HUES6 (cell line): ENCODE measurements at regions not wholly inside any gene's neighbourhood (a gene's known extent, or its start where the extent isn't known, plus 50 kb on each side); places are given as distances from the start of the nearest gene placed in this dataset.
"Not testable (repeated sequence)": the region's sequence is repeated elsewhere in the genome, so short reads cannot be mapped to it uniquely, and the experiment has no call there.

ENCODE experiments used
- H3K27ac ChIP-seq: 2 replicates; pipeline ENCODE4 v1.7.0; 2013; ENCODE audit warnings: low read depth, mild to moderate bottlenecking, low read length, inconsistent platforms
- H3K27me3 ChIP-seq: 2 replicates; pipeline ENCODE4 v1.6.1; 2013; ENCODE audit warnings: low read length; ENCODE audit not compliant: control insufficient read depth, insufficient read depth
- H3K36me3 ChIP-seq: 2 replicates; pipeline ENCODE4 v1.6.1; 2013; ENCODE audit warnings: low read length; ENCODE audit not compliant: control insufficient read depth, insufficient read depth
- H3K4me1 ChIP-seq: 2 replicates; pipeline ENCODE4 v1.6.1; 2013; ENCODE audit warnings: low read length; ENCODE audit not compliant: control insufficient read depth, insufficient read depth
- H3K4me3 ChIP-seq: 2 replicates; pipeline ENCODE4 v1.5.1; 2013; ENCODE audit warnings: low read depth, low read length
- H3K9ac ChIP-seq: one replicate; pipeline ENCODE4 v1.6.1; 2013; ENCODE audit warnings: mild to moderate bottlenecking, low read length
- H3K9me3 ChIP-seq: 2 replicates; pipeline ENCODE4 v1.6.1; 2013; ENCODE audit warnings: low read depth, low read length; ENCODE audit not compliant: control insufficient read depth, insufficient read depth

DNA sequence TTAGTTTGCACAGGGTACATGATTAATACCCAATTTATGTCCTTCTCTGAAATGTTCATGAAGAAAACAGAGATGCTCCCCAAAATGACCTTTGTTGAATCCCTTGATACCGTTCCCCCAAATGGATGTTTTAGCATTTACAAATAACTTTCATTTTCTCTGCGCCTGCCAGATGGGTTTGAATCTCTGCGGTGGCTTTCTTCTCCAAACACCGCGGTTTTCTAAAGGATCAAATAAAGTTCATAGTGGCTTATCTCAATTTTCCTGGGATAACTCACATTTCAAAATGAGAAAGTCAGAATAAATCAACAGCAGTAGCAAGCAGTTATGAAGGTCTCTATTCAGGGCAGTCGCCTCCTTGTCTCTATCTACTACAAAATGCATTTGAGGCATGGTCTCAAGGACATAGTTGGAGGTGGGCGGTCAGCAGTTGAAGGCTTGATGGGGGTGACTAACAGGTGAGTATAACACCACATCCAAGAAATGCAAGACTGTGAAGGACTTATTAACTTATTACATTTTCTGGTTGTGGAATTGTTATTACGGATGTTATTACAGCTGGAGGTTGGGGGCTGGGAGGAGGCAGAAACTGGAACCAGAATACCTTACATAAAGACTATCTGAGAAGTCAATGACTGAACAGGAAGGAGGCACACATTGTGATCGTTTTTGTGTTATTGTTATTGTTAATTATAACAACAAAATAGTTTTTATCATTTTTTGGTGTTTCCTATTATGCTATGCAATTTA, 1513.3 kb downstream of the FAM181B start:
- H3K4me3 ChIP-seq = no peak overlapping the region
- H3K27ac ChIP-seq = no peak overlapping the region
- H3K27me3 ChIP-seq = no peaks in the 10 kb centered on the region
- H3K36me3 ChIP-seq = no peaks in the 10 kb centered on the region
- no peaks in the 10 kb centered on the region for H3K9me3 ChIP-seq
- H3K9ac ChIP-seq = no peak overlapping the region
- no peaks in the 10 kb centered on the region for H3K4me1 ChIP-seq

DNA sequence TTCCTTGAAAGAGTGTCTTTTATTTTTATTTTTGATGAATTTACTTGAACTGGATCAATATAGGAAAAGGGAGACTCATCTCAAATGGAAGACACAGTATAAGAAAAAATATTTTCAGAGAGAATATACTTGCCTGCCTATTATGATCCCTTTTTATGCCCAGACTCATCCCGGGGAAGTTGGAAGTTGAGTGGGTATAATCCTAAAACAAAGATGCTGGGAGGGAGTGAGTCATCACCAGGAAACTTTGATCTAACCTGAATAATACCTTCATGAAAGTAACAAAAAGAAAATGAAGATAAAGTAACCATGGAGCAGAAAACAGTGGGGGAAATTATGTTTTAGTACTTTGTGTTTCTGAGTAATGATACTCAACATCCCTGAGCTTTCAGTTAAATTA, 1514.0 kb downstream of the FAM181B start:
- Histone ChIP-seq H3K27me3 (no peaks in the 10 kb centered on the region), H3K27ac (no peak overlapping the region), H3K4me3 (no peak overlapping the region), H3K9ac (no peak overlapping the region), H3K36me3 (no peaks in the 10 kb centered on the region), H3K9me3 (no peaks in the 10 kb centered on the region), H3K4me1 (no peaks in the 10 kb centered on the region)

DNA sequence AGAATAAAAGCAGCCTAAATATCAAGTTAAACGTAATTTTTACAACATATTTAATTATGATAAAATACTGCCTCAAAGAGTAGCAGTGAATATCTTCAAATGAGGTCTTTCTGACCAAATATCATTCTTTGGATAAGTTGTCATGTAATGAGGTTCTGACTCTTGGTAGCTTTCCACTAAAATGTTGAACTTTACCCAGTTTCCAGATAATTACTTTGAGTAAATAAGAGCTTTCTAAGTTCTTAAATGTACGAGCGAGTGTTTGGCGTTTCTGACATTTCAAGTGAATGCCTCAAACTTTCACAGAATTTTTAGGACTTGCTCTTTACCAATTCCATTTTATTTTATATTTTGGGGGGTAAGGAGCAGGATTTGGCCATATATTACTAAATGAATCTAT, 1515.2 kb downstream of the FAM181B start:
- Histone ChIP-seq H3K4me3 (no peak overlapping the region), H3K4me1 (no peaks in the 10 kb centered on the region), H3K9ac (no peak overlapping the region), H3K36me3 (no peaks in the 10 kb centered on the region), H3K9me3 (peaks cover 10% of the 10 kb centered on the region), H3K27ac (no peak overlapping the region), H3K27me3 (no peaks in the 10 kb centered on the region)

DNA sequence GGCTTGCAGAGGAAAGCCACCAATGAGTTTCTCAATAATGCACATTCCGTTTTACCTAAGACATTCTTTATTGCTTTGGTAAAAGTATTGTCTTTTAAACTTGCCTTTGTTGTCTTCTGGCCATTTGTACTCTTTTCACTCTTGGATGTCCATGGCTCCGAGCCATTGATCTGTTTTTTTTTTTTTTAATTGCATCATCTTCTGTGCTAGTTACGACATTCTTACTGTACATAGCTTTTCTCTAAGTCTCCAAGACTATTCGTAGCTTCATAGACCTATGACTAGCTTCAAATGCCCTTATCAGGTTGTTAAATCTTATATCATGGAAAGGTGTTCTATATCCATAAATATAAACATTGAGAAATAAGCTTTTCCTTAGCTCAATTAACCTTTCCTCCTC, 1522.6 kb downstream of the FAM181B start:
- H3K27me3 ChIP-seq = no peaks in the 10 kb centered on the region
- no peaks in the 10 kb centered on the region for H3K4me1 ChIP-seq
- H3K27ac ChIP-seq = no peak overlapping the region
- no peaks in the 10 kb centered on the region for H3K36me3 ChIP-seq
- H3K9me3 ChIP-seq = peaks cover 15% of the 10 kb centered on the region
- no peak overlapping the region for H3K9ac ChIP-seq
- H3K4me3 ChIP-seq = no peak overlapping the region

DNA sequence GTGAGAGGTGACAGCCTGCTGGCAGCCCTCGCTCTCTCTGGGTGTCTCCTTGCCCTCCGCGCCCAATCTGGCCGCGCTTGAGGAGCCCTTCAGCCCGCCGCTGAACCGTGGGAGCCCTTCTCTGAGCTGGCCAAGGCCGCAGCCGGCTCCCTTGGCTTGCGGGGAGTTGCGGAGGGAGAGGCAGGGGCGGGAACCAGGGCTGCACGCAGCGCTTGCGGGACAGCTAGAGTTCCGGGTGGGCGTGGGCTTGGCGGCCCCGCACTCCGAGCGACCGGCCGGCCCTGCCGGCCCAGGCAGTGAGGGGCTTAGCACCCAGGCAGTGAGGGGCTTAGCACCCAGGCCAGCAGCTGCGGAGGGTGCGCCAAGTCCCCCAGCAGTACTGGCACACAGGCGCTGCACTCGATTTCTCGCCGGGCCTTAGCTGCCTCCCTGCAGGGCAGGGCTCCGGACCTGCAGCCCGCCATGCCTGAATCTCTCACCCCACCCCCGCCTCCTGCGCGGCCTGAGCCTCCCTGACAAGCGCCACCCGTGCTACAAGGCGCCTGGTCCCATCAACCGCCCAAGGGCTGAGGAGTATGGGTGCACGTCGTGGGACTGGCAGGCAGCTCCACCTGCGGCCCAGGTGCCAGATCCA, 1526.1 kb downstream of the FAM181B start:
- no peaks in the 10 kb centered on the region for H3K36me3 ChIP-seq
- H3K27me3 ChIP-seq = no peaks in the 10 kb centered on the region
- H3K9me3 ChIP-seq = no peaks in the 10 kb centered on the region
- H3K4me1 ChIP-seq = no peaks in the 10 kb centered on the region
- H3K27ac ChIP-seq = no peak overlapping the region
- H3K9ac ChIP-seq = no peak overlapping the region
- H3K4me3 ChIP-seq = no peak overlapping the region

DNA sequence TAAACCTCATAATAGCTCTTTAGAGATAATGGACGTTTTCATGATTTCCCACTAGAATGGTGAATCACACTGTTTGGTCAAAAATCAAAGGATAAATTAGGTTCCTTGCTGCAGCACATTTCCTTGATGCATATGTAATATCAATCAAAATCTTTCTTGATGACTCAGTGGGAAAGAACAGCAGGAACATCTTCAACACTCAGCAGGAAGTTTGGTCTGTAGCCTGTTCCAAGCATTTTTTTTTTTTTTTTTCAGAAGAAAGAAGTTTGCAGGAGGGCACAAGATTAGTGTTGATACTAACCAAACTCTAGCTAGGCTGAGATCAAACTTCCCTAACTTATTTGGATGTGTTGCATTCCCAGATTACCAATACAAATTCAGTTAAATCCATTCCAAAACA, 1529.8 kb downstream of the FAM181B start:
- Histone ChIP-seq H3K27ac (no peak overlapping the region), H3K4me1 (no peaks in the 10 kb centered on the region), H3K9me3 (peaks cover 6% of the 10 kb centered on the region; the same call in 1 of the 2 replicates), H3K36me3 (no peaks in the 10 kb centered on the region), H3K4me3 (no peak overlapping the region), H3K27me3 (no peaks in the 10 kb centered on the region), H3K9ac (no peak overlapping the region)

DNA sequence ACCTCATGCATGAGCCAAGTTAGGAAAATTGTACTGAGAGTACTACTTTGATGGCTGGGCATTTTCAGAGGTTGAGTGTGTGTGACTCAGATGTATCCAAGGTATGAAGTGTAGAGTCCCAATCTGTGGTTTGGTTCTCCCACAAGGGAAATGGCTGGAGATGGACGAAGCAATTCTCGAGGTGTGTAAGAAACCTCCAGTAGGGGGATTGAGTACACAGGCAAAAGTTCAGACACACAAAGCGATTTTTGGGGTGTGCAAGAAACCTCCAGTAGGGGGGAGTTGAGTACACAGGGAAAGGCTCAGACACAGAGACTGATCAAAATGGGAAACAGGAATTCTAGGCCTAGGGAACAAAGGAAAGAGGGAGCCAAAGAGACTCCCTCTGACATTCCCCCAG, 1536.3 kb downstream of the FAM181B start:
- no peaks in the 10 kb centered on the region for H3K27me3 ChIP-seq
- H3K4me1 ChIP-seq = no peaks in the 10 kb centered on the region
- no peak overlapping the region for H3K9ac ChIP-seq
- H3K36me3 ChIP-seq = no peaks in the 10 kb centered on the region
- H3K9me3 ChIP-seq = peaks cover 12% of the 10 kb centered on the region
- H3K4me3 ChIP-seq = no peak overlapping the region
- H3K27ac ChIP-seq = no peak overlapping the region

DNA sequence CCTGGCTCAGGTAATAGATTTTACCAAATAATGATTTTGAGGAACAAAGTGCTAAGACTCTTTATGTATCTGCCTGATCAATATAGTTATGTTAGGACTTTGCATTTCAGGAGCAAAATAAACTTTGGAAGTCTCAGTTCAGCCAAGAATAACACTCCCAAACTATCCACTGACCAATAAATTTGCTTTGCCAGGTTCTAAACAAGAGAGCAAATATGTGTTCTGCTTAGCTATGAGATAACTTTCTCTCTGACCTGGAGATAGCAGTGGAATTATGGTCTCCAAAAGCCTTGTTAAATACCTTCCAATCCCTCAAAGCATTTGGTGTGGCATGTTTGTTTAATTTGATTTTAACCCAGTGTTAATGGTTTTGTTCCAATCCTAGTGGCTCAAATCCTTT, 1541.1 kb downstream of the FAM181B start:
- Histone ChIP-seq H3K36me3 (no peaks in the 10 kb centered on the region), H3K4me3 (no peak overlapping the region), H3K9ac (no peak overlapping the region), H3K9me3 (peaks cover 8% of the 10 kb centered on the region; the same call in 1 of the 2 replicates), H3K27ac (no peak overlapping the region), H3K27me3 (no peaks in the 10 kb centered on the region), H3K4me1 (no peaks in the 10 kb centered on the region)

DNA sequence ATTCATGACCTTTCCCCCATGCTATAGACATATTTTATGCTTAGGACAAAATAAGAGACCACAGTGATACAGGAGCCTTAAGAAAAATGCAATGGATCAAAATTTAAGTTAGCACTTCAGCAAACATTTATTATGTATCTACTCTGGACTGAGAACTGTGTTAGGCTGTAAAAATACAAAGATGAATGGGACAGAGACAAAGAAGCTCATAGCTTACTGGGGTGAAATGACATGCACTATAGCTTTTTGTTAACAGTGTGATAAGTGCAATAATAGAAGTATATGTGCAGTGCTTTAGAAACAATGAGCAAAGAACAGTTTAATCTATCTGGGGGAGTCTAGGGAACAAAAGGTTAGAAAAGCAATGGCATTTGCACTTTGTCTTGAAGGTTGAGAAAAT, 1543.1 kb downstream of the FAM181B start:
- H3K27ac ChIP-seq = no peak overlapping the region
- peaks cover 17% of the 10 kb centered on the region for H3K9me3 ChIP-seq
- H3K9ac ChIP-seq = no peak overlapping the region
- H3K4me1 ChIP-seq = no peaks in the 10 kb centered on the region
- H3K27me3 ChIP-seq = no peaks in the 10 kb centered on the region
- H3K4me3 ChIP-seq = no peak overlapping the region
- no peaks in the 10 kb centered on the region for H3K36me3 ChIP-seq

DNA sequence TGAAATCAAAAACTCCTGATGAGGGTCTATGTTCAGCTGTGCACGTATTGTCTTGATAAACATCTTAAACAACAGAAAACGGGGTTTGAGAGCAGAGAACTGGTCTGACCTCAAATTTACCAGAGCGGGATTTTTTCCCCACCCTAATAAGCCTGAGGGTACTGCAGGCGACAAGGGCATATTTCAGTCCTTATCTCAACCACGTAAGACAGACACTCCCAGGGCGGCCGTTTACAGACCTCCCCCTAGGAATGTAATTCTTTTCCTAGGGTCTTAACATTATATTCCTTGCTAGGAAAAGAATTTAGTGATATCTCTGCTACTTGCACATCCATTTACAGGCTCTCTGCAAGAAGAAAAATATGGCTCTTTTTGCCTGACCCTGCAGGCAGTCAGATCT, 1546.6 kb downstream of the FAM181B start:
- not testable (repeated sequence) for H3K27me3 ChIP-seq, H3K9ac ChIP-seq, H3K4me1 ChIP-seq, H3K36me3 ChIP-seq, H3K27ac ChIP-seq, H3K4me3 ChIP-seq
- H3K9me3 ChIP-seq = peaks cover 22% of the 10 kb centered on the region

DNA sequence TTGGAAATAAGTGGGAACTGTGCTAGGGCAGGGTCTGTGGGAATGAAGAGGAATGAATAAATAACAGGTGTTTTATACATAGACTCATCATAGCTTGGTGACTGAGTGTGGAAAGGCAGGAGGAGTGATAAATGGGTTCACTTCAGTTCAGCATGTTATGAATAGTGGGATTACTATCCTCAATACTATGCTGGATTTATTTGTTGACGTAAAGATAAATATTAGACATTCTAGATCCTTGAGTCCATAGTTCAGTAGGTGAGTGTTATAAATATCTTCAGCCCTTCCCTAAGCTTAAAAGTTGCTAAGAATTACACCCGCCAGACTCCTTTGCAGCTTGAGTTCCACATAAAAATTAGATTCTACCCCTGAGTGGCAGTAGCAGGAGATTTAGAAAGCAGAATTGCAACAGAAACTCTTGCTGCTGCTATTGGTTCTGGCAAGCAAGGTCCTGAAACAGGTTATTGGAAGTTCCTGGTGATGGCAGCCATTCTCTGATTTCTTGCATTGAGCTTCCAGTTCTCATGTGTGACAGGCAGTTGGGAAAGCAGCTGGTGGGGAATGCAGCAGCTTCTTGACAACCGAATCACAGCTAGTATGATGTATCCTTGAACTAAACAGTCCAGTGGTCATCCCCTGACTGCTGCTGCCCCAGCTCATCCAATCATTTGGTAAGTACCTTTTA, 1558.9 kb downstream of the FAM181B start:
- H3K4me1 ChIP-seq = no peaks in the 10 kb centered on the region
- H3K27me3 ChIP-seq = no peaks in the 10 kb centered on the region
- H3K27ac ChIP-seq = no peak overlapping the region
- H3K9ac ChIP-seq = no peak overlapping the region
- H3K9me3 ChIP-seq = no peaks in the 10 kb centered on the region
- H3K36me3 ChIP-seq = no peaks in the 10 kb centered on the region
- no peak overlapping the region for H3K4me3 ChIP-seq
